Sigmoid colon (tissue), 4 donors: ENCODE measurements at regions not wholly inside any gene's neighbourhood (a gene's known extent, or its start where the extent isn't known, plus 50 kb on each side); places are given as distances from the start of the nearest gene placed in this dataset.
"Not testable (repeated sequence)": the region's sequence is repeated elsewhere in the genome, so short reads cannot be mapped to it uniquely, and the experiment has no call there.

Experiments
- CTCF ChIP-seq, 4 experiments: fragments of 450-650 bp in 3 of 4; fragments of 200-600 bp in 1 of 4; IDR thresholded peaks; one replicate each; pipeline ENCODE4 v1.5.1; 2016 to 2019; ENCODE audit warnings: antibody characterized with exemption in 4 of 4, mild to moderate bottlenecking in 3 of 4, moderate library complexity in 2 of 4
- EP300 ChIP-seq, 4 donors: sonication (generic); formaldehyde crosslinking; IDR thresholded peaks; one replicate each; pipeline ENCODE4 v1.6.1; 2017; ENCODE audit warnings: antibody characterized with exemption in 4 of 4
- POLR2A ChIP-seq, 2 donors: fragments of 450-650 bp; IDR thresholded peaks; one replicate each; pipeline ENCODE4 v1.6.1; 2016; ENCODE audit warnings: antibody characterized with exemption in 2 of 2, mild to moderate bottlenecking in 2 of 2, moderate library complexity in 2 of 2

DNA sequence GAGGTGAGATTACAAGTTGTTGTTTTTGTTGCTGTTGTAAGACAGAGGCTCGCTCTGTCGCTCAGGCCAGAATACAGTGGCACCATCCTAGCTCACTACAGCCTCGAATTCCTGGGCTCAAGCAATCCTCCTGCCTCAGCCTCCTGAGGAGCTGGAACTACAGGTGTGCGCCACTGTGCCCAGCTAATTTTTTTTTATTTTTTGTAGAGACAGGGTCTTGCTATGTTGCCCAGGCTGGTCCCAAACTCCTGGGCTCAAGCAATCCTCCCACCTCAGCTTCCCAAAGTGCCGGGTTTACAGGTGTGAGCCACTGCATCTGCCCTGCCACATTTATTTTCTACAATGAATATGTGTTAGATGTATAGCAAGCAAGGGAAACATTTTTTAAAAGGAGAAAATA is 76.9 kb upstream of the LSM14A start:
- TF ChIP-seq CTCF, POLR2A, EP300 (IDR thresholded peaks at IDR 0.05): not testable (repeated sequence)
